ENCODE measurements at regions not wholly inside any gene's neighbourhood (a gene's known extent, or its start where the extent isn't known, plus 50 kb on each side); places are given as distances from the start of the nearest gene placed in this dataset.

GRCh38 chr5:67639976-67640375 lies 443.4 kb upstream of the CD180 start:
- H3K79me1 ChIP-seq (ENCODE audit: insufficient read depth, low read depth, low read length, poor library complexity, severe bottlenecking) = no peaks in the 10 kb centered on the region
- H2AFZ ChIP-seq (ENCODE audit: low read length) = no peak overlapping the region
- no peak overlapping the region for H2BK20ac ChIP-seq (ENCODE audit: low read depth, low read length, poor library complexity, severe bottlenecking)
- H2BK15ac ChIP-seq (ENCODE audit: low read depth, low read length) = no peak overlapping the region
- no peaks in the 10 kb centered on the region for H3K23me2 ChIP-seq (ENCODE audit: insufficient read length, low read depth, low read length, poor library complexity, severe bottlenecking)
- H2BK5ac ChIP-seq (ENCODE audit: insufficient read length, low read length) = no peak overlapping the region
- no peak overlapping the region for H2BK120ac ChIP-seq (ENCODE audit: low read depth, low read length, poor library complexity, severe bottlenecking)
- no peaks in the 10 kb centered on the region for H3K79me2 ChIP-seq (ENCODE audit: insufficient read depth, low read length)
- no peak overlapping the region for H3K4ac ChIP-seq (ENCODE audit: low read depth, low read length)
- H3K27ac ChIP-seq (ENCODE audit: insufficient read length, low read depth, low read length) = no peak overlapping the region
- no peaks in the 10 kb centered on the region for H3K4me1 ChIP-seq (ENCODE audit: insufficient read depth, low read length)
- H3K9me3 Mint-ChIP-seq = peaks cover 7 to 8% of the 10 kb centered on the region in 2 experiments; a peak in 4 of 5 replicates
- no peak overlapping the region; a peak in 1 of 7 replicates for H3K27ac Mint-ChIP-seq
- no peak overlapping the region for H2AK5ac ChIP-seq (ENCODE audit: insufficient read length, low read length)
- no peak overlapping the region for H4K5ac ChIP-seq (ENCODE audit: insufficient read length, low read depth, low read length)
- TF ChIP-seq CTCF (conservative IDR thresholded peaks at IDR 0.05) = no peak
- peaks cover 5% of the 10 kb centered on the region in 2 experiments for H3K4me1 Mint-ChIP-seq
- H3K9me3 ChIP-seq (ENCODE audit: control insufficient read depth, low read depth, low read length) = peaks cover 6% of the 10 kb centered on the region
- no CpG with 5 or more reads among the region's 2 CpGs for WGBS (ENCODE audit: extremely low coverage, insufficient read length, low lambda C conversion rate)
- no peak overlapping the region for H3K56ac ChIP-seq (ENCODE audit: insufficient read length, low read depth, low read length)
- H3K4me3 Mint-ChIP-seq = no peak overlapping the region
- H3K27me3 ChIP-seq (ENCODE audit: insufficient read depth, low read length) = no peaks in the 10 kb centered on the region
- no peak overlapping the region for H2BK12ac ChIP-seq (ENCODE audit: insufficient read length, low read depth, low read length)
- no peak overlapping the region for H3K18ac ChIP-seq (ENCODE audit: insufficient read length, low read depth, low read length)
- no peak overlapping the region for H3T11ph ChIP-seq (ENCODE audit: low read length)
- no peak overlapping the region for H3K14ac ChIP-seq (ENCODE audit: insufficient read depth, low read length)
- no peaks in the 10 kb centered on the region for H4K20me1 ChIP-seq (ENCODE audit: control insufficient read depth, insufficient read depth, insufficient read length)
- H3K4me2 ChIP-seq (ENCODE audit: insufficient read depth, insufficient read length, low read length) = no peak overlapping the region
- H3K9ac ChIP-seq (ENCODE audit: extremely low read depth, insufficient read length, low read length) = no peak overlapping the region
- no peak overlapping the region for H3K23ac ChIP-seq (ENCODE audit: insufficient read length, low read depth, low read length)
- no peaks in the 10 kb centered on the region for H3K27me3 Mint-ChIP-seq (ENCODE audit: low read depth)
- no peak overlapping the region for H4K8ac ChIP-seq (replicated peaks; ENCODE audit: insufficient read length, low read depth, low read length)
- peaks cover 0 to 8% (median 3%) of the 10 kb centered on the region in 3 experiments; a peak in 2 of 7 replicates for H3K36me3 Mint-ChIP-seq (ENCODE audit: insufficient read depth in 1 of 3, low read depth in 3 of 3)
- no peak overlapping the region for H4K91ac ChIP-seq (ENCODE audit: insufficient read length, low read depth, low read length)
- DNase-seq = no peak
